GM21360 (cell line): ENCODE measurements at regions not wholly inside any gene's neighbourhood (a gene's known extent, or its start where the extent isn't known, plus 50 kb on each side); places are given as distances from the start of the nearest gene placed in this dataset.

Experiments used
- ATAC-seq: cut with Tn5 transposase; IDR thresholded peaks from one replicate; pipeline ENCODE4 v1.9.1; 2021; ENCODE audit warnings: mild to moderate bottlenecking, moderate library complexity; ENCODE audit not compliant: unreplicated experiment

DNA sequence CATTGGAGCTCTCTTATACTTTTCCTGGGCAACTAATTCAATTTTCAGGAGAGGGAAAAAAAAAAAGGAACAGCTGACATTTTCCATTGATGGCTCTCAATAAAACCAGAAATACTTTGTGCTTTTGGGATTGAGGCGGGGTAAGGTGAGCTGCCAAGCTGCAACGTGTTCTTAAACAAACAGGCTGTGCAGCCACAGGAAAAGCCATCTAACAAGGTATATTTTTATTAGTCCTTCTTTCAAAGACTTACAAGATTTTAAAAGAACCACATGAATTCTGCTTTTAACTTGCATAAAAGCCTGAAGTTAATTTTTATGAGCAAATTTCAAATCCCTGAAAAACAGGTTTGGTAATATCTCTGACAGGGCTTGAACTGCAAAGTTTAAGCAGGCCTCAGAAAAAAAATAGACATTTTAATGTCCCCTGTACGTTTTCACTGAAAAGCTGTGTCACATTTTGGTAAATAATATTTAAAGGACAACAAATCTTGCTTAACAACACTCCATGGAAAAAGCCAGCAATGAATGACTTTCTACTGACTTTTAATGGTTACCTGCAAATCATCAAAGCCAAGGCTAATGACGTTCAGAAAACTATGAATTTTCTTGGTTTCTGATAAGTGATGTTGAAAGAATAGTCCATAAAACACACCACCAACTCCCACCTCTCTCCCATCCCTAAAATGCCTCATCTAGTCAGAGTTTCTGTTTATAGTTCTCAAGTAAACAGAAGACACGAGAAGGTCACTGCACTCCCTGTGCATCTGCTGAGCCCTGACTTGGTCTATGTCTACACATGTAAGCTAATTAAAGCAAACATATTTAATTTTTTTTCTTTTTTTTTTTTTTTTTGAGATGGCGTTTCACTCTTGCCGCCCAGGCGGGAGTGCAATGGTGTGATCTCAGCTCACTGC is 433.6 kb downstream of the PIK3R1 start:
- ATAC-seq: no peak

DNA sequence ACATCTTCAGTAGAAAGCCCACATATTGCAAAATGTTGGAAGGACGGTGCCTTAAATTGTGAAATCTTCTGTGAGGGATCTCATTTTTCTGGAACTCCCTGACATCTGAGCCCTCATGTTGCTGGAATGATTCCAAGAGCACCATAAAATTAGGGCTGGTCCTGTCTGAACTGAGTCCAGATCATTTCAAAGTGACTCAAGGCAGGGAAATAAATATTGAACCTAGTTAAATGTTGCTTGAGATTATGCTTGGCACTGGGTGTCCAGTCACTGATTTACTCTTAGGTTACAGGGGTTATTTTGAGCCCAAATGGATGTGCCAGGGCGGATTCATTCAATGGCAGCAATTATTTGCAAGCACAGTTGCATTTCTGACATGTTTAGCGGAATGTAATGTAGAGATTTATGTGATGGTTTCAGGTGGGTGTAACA is 437.0 kb downstream of the PIK3R1 start:
- no peak for ATAC-seq

DNA sequence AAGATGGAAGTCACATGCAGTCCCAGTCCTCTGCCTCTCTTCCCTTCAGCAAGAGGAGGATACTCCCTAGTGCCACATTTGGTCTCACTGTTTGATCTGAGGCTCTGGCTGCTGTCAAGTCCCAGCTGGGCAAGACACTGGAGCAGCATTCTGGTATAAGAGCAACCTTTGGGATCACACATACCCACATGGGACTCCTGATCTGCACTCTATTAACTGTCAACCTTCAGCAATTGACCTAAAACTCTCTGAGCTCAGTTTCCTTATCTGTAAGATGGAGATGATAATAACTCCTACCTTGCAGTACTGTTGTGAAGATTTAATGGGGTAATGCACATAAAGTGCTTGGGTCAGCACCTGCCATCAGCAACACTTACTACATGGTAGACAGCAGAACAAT is 437.9 kb downstream of the PIK3R1 start:
- ATAC-seq: no peak

DNA sequence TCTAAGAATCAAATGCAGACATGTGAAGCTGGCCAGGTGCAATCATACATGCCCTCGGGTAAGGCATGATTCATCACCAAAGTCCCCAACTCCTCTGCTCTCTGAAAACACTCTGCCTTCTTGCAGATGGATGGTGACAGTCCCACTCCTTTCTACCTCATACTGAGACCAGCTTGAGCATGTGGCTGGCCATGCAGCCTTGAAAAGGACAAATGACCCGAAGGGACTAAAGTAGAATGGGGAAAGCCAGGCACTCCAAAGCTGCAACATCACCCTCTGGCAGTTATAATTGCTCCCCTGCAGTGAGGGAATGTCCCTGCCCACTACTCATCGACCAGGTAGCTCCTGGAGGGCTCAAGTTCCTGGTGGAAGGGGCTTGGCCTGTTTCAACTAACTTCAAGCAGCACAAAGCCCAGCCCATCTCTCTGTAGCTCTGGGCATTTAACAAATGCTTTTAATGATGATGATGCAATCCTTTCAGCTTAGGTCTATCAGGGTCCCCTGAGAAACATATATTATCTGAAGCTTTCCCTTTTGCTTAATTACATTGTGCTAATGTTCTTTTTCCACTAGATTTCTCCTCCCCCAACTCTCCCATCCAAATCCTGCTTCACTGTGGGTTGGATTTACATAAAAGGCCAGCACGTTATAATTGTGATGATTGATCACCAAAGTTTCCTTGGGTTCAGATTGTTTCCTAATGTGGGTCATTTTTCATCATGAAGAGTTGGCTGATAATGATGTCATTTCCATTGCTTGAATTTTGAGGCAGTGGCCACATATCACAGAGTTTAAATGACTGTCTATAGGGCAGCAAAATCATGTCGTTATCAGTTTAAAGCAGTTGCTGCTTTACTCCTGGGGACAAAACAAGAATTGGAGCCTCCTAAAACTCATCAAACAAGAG is 436.5 kb upstream of the SLC30A5 start:
- no peak for ATAC-seq

DNA sequence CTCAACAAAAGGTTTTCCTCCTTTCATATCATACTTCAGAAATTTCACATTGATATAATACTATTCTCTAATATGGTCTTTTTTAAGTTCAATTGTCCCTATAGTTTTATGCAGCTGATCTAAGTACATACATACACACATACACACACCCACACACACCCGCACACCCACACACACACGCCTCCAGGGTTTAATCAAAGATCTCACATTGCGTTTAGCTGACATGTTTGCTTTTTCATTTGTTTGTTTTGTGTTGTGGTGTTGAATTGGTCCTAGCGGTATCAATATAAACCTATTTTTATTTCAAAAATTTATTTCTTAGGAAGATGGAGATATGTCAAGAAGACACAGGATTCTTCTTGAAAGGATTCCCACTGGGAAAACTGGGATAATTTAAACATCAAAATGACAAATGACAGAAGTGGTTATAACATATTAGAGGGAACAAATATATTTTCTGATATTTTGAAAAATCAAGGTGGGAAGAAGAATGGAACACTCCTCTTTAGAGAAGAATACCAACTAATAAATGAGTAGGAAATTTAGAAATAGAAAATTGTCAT is 434.9 kb upstream of the SLC30A5 start:
- no peak for ATAC-seq

DNA sequence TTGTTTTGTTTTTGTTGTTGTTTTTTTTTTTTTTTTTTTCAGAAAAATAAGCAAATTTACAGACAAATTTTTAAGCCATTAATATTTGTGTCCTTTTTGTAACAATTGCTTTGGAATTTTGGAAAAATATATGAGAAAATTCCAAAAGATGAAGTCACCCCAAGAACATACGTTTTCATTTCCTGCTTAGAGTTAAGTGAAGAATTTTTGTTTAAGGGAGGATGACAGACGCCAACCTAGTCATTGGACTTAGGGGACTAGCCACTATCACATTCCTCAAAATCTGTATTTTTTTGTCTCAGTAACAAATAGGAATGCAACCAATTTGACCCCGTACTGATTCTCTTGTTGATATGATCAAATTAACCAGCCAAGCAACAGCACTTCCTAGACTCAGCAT is 433.9 kb upstream of the SLC30A5 start:
- ATAC-seq: no peak

DNA sequence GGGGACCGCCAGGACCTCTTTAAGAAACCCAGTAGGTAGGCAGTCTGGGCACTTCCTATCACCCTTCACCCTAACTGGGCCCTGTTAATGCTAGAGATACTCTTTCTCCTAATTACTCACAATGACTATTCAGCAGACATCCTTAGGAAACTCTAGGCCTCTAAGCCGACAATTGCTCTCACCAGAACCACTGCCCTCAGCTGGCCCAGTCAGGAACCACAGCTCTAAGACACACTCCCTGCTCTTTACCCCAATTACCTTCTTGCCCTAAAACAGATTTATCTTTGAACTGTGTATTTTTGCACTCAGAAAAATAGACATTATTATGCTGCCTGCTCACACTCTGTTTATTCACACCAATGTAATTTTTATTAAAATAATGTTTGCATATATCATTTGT is 432.6 kb upstream of the SLC30A5 start:
- ATAC-seq: peak; percentile 49

DNA sequence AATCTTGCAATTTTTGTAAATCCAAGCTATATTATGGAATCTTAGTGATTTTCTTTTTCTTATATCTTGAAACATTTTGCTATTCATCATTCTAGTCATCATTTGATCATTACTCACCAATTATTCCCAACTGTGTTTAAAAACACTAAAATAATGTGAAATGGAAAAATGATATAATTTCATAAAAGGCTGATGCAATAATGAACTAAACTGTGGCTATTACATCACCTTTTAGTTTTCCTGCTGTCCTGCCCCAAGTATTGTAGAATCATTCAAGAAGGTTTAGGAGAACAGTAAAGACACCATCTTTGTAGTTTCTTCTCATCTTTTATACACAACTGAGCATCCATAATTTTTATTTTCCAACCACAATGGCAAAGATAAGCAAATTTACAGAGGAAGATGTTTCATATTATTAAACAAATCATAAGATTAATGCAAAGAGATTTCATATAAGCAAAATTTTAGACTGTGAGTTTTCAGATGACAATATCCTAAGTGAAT is 431.0 kb upstream of the SLC30A5 start:
- ATAC-seq: no peak

DNA sequence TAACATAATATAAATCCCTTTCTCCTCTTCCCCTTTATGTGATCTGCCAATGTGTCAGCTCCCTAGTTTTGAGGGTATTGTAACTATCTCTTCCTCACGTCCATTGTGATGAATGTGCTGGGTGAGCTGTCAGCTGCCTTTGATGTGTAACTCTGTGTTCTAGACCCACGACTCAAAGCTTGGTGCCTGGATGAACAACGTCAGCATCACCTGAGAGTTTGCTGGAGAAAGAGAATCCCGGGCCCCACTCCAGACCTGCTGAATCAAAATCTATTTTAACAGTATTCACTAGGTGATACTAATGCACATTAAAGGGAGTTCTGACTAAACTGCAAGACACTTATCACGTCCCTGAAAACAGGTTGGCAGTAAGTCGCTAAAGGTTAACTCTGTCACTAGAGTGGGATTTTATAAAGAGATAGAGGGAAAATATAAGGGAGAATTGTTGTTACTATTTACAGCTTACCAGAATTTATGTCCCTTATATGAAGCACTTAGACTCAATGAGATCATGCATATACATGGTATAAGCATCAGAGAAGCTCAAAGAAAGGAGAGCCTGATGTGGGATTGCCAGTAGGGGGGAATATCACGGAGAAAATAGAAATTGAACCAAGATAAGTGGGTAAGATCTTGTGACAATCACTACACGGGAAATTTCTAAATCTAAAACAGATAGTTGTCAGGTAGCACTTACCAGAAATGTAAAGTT is 423.8 kb upstream of the SLC30A5 start:
- ATAC-seq: no peak

DNA sequence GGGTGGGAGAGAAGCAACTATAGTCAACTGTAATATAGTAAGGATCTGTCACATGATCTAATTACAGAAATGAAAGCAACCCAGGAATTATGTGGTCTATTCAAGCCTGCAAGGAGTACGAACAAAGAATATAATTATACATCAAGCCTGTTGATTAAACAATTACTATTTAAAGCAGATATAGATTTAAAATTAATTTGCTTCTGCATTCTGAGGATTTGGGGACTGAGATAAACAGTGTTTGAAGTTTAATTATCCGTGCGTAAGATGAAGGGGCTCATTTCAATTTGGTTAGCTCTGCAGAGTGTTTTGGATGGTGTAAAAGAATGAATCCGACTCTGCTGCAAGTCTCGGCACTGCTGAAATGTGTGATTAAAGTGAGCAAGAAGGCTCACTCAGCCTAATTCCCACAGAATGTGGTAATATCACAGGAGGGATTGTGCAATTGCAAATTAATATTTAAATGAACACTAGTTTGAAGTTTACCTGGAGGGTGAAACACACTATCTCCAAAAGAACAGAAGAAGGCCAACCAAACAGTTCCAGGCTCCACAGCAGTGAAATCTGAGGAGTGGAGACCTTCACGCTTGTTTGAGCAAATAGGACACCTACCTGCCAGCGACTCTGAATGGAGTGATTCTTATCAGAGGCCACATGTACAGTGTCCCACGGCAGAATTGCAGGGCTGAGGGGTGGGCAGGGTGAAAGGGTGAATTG is 420.6 kb upstream of the SLC30A5 start:
- no peak for ATAC-seq

DNA sequence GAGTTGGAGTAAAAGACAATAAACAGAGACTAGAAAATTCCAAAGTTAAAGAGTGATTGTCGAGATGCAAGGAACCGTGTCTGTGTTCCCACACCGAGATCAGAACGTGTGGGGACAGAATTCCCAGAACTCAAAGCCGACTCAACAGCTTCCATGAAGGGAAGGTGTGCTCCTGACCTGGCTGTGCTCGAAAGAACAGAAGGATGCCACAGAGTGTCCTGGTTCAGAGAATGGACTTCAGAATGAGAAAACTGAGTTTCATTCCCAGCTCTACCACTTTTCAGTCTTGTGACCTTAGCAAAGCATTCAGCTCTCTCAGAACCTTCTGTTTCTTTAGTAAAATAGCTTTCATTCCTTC is 420.0 kb upstream of the SLC30A5 start:
- no peak for ATAC-seq

DNA sequence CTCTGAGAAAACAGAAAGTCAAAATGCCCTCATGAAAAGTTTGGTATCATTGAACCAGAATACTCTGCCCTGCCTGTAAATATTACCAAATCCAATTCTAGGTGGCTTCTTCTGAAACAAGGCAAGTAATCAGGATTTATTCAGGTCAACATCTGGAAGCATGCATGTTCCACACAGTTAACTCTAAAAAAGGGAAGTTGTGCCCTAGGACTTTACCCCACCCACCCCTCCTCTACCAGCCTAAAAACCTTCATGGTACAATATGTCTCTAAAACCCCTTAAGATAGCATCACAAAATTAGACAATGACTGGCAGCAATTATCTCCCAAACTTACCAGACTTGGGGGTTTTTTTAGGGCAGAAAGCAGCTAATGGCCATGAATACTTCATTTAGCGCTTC is 414.8 kb upstream of the SLC30A5 start:
- no peak for ATAC-seq

DNA sequence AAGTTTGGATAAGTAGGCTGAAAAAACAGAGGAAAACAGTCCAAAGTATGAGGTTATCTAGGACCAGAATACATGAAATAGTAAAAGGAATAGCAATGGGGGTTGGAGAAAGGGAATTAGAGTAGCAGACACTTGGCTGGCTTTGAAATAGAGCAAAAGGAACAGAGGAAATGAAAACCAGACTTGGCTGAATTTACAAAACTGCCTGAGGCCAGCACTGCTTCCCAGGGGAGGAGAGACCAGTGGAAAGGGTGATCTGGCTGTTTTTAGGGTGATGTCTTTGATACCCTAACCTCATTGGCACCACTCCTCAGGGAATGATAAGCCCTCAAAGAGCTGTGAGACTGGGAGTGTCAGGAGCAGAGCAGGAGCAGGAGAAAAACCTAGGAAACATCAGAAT is 413.4 kb upstream of the SLC30A5 start:
- ATAC-seq: no peak

DNA sequence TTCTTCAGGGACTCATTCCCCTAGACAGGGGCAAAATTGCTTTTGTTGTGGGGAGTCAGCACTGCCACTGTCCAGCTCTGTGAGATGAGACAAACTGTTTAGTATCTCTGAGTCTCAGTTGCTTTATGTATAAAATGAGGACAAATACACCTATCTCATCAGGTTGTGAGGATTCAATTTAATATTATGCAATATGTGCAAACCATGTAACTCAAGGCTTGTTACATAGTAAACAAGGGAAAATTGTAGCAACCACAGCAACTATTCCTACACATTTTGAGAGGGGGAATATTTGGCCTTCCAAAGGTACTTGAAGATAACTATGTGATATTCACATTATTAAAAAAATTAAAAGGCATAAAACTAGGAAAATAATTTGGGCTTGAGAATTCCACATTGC is 411.9 kb upstream of the SLC30A5 start:
- ATAC-seq: no peak

DNA sequence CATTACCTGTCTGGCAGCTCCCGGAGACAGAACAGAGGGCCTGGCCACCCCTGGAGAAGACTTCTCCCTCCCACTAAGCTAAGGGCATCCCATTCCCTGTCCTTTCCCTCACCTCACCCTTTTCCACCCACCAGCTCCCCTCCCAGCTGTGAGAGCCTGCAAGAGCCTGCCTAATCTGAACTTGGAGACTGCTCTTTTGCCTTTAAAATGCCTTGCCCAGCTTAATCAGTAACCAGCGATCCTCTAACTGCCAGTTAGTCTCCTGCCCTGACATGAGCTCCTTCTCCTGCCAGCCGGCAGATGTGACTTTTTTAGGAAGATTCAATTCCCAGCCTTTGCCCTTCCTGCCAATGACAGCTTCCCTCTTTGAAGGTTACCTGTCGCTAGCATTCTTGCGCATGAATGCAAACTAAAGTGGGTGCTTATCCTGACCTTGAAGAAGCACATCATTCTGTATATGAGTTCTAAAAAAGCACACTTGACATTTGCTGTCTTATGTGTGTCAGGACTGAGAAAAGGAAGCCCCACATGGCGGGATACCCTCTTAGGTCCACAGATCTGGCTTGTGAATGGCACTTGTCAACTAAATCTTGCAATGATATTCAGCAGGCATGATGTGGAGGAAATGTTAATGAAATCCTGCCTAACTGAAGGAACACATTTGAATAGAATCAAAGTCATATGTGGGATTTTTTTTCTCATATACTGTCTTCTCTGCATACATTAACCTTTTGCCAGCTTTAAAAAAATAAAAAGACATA is 411.2 kb upstream of the SLC30A5 start:
- no peak for ATAC-seq

DNA sequence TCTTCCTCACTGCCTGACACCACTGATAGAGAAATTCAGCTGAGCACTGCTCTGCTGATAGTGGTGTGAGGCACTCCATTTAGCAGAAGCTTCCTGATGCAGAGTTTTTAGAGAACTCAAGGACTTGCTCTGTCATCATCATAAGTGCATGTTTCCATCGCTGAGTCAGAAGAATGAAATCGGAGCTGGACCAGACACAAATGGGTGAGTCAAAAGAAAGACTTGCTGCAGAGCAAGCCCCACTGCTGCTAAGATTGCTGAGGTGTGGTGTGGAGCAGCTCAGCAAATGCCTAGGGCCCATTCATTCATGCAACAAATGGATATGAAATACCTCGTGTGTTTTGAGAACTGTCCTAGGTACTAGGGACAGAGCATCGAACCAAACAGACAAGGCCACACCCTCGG is 410.2 kb upstream of the SLC30A5 start:
- ATAC-seq: no peak

DNA sequence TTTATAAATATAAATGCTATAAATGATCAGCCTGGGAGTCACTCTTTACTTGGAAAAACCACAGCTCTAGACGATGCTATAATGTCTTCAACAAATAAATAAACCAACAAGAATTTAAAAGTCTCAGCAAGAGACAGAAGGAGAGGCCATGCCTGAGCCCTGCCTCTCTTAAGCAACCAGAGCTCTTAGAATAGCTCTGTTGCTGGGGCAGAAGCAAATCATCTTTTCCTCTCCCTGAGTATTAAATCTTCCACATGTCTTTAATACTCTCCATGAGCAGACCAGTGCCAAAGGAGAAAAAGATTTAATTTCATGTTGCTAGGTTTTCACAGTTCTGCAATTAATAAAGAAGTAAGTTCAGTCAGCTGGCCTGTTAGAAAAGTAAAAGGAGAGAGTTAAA is 408.0 kb upstream of the SLC30A5 start:
- ATAC-seq: no peak

DNA sequence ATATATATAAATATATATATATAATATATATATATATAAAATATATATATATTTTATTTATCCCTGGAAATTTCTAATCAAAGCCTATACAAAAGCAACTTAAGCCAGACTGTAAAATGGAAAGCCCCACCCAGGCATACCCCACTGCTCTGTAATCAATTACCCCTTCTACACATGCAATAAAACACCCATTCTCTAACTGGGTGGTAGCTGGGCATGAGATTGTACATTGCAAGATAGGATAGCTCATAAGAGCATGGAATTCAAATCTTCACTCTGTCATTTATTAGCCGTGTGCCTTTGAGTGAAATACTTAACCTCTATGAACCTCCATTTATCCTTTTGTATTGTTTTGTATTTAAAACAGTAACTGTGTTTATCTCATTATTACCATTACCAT is 405.3 kb upstream of the SLC30A5 start:
- ATAC-seq: no peak

DNA sequence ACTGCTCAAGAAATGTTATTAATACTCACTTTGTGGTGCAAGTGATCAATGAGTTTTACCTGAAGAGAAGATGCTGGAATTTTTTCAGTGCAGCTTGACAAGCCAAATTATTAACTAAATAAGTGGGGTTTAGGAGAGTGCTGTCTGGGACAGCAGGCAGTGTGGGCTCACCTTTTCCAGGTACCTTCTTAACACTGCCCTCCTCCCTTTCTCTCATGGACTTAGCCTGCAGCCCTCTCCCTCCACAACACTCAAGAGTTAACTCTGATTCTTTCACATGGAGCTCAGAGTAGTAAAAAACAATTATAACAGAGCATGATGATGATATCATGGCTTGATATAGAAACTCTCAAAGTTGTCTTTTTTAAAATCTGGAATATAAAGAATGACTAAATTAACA is 404.8 kb upstream of the SLC30A5 start:
- ATAC-seq: no peak
